ENCODE measurements at regions not wholly inside any gene's neighbourhood (a gene's known extent, or its start where the extent isn't known, plus 50 kb on each side); places are given as distances from the start of the nearest gene placed in this dataset.

DNA sequence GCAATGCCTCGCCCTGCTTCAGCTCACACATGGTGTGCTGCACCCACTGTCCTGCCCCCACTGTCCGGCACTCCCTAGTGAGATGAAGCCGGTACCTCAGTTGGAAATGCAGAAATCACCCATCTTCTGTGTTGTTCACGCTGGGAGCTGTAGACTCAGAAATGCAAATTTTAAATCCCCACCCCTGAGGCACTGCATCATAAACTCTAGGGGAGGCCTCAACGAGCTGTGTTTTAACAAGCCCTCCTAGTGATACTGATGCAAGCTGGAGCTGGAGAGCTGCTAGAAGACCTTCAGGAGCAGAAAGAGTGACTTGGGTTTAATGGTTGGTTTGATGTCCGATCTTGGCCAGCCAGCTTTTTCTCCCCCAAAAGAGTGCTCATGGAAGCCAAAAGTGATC is 146.0 kb upstream of the MAST4 start:
- Histone ChIP-seq H2BK120ac (ENCODE audit: low read depth, low read length, poor library complexity, severe bottlenecking) (no peak overlapping the region), H3K4me2 (ENCODE audit: insufficient read depth, insufficient read length, low read length) (no peak overlapping the region), H4K20me1 (ENCODE audit: control insufficient read depth, insufficient read depth, insufficient read length) (no peaks in the 10 kb centered on the region), H3K14ac (ENCODE audit: insufficient read depth, low read length) (no peak overlapping the region), H3K56ac (ENCODE audit: insufficient read length, low read depth, low read length) (no peak overlapping the region), H2AK5ac (ENCODE audit: insufficient read length, low read length) (no peak overlapping the region), H2BK12ac (ENCODE audit: insufficient read length, low read depth, low read length) (no peak overlapping the region), H3K27ac (ENCODE audit: insufficient read length, low read depth, low read length) (no peak overlapping the region), H3K18ac (ENCODE audit: insufficient read length, low read depth, low read length) (no peak overlapping the region), H3K23ac (ENCODE audit: insufficient read length, low read depth, low read length) (no peak overlapping the region), H3K23me2 (ENCODE audit: insufficient read length, low read depth, low read length, poor library complexity, severe bottlenecking) (no peaks in the 10 kb centered on the region), H3K9me3 (ENCODE audit: control insufficient read depth, low read depth, low read length) (no peaks in the 10 kb centered on the region), H4K5ac (ENCODE audit: insufficient read length, low read depth, low read length) (no peak overlapping the region), H3K79me2 (ENCODE audit: insufficient read depth, low read length) (no peaks in the 10 kb centered on the region), H3K4me1 (ENCODE audit: insufficient read depth, low read length) (no peaks in the 10 kb centered on the region), H2BK20ac (ENCODE audit: low read depth, low read length, poor library complexity, severe bottlenecking) (no peak overlapping the region), H4K8ac (replicated peaks; ENCODE audit: insufficient read length, low read depth, low read length) (no peak overlapping the region), H4K91ac (ENCODE audit: insufficient read length, low read depth, low read length) (no peak overlapping the region), H3K4ac (ENCODE audit: low read depth, low read length) (no peak overlapping the region), H3T11ph (ENCODE audit: low read length) (no peak overlapping the region), H2BK5ac (ENCODE audit: insufficient read length, low read length) (no peak overlapping the region), H2AFZ (ENCODE audit: low read length) (no peak overlapping the region), H3K27me3 (ENCODE audit: insufficient read depth, low read length) (no peaks in the 10 kb centered on the region), H2BK15ac (ENCODE audit: low read depth, low read length) (no peak overlapping the region), H3K9ac (ENCODE audit: extremely low read depth, insufficient read length, low read length) (no peak overlapping the region), H3K79me1 (ENCODE audit: insufficient read depth, low read depth, low read length, poor library complexity, severe bottlenecking) (no peaks in the 10 kb centered on the region)
- H3K9me3 Mint-ChIP-seq: peaks cover 48 to 53% of the 10 kb centered on the region in 2 experiments
- DNase-seq: no peak
- no peaks in the 10 kb centered on the region; the same call in none of the 2 replicates for H3K27me3 Mint-ChIP-seq (ENCODE audit: low read depth)
- H3K27ac Mint-ChIP-seq: no peak overlapping the region
- TF ChIP-seq, protein P1, sequence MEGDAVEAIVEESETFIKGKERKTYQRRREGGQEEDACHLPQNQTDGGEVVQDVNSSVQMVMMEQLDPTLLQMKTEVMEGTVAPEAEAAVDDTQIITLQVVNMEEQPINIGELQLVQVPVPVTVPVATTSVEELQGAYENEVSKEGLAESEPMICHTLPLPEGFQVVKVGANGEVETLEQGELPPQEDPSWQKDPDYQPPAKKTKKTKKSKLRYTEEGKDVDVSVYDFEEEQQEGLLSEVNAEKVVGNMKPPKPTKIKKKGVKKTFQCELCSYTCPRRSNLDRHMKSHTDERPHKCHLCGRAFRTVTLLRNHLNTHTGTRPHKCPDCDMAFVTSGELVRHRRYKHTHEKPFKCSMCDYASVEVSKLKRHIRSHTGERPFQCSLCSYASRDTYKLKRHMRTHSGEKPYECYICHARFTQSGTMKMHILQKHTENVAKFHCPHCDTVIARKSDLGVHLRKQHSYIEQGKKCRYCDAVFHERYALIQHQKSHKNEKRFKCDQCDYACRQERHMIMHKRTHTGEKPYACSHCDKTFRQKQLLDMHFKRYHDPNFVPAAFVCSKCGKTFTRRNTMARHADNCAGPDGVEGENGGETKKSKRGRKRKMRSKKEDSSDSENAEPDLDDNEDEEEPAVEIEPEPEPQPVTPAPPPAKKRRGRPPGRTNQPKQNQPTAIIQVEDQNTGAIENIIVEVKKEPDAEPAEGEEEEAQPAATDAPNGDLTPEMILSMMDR (conservative IDR thresholded peaks at IDR 0.05): no peak
- no CpG with 5 or more reads among the region's 6 CpGs for WGBS (ENCODE audit: extremely low coverage, insufficient read length, low lambda C conversion rate)
- H3K4me1 Mint-ChIP-seq: peaks cover 10 to 18% of the 10 kb centered on the region in 2 experiments
- no peak overlapping the region for H3K4me3 Mint-ChIP-seq
- H3K36me3 Mint-ChIP-seq (ENCODE audit: insufficient read depth in 1 of 3, low read depth in 3 of 3): peaks cover 14 to 43% (median 32%) of the 10 kb centered on the region in 3 experiments

All from H9 (cell line).